ENCODE measurements at regions not wholly inside any gene's neighbourhood (a gene's known extent, or its start where the extent isn't known, plus 50 kb on each side); places are given as distances from the start of the nearest gene placed in this dataset.

GRCh38 chr14:62357362-62357761 lies 595.1 kb downstream of the SNAPC1 start:
- no peak for TF ChIP-seq CTCF (conservative IDR thresholded peaks at IDR 0.05 in 1 of 2, IDR thresholded peaks at IDR 0.05 in 1 of 2; ENCODE audit: low read depth in 1 of 2, low read length in 2 of 2)
- no peak for TF ChIP-seq EZH2 (IDR thresholded peaks at IDR 0.05; ENCODE audit: low read length, missing control alignments)
- no peak overlapping the region for H3K27ac ChIP-seq (ENCODE audit: insufficient read depth, low read length)
- no peaks in the 10 kb centered on the region for H3K27me3 ChIP-seq (ENCODE audit: control insufficient read depth, insufficient read depth, low read length)
- H3K36me3 ChIP-seq (ENCODE audit: control insufficient read depth, insufficient read depth, low read length) = no peaks in the 10 kb centered on the region
- no peaks in the 10 kb centered on the region for H3K9me3 ChIP-seq (ENCODE audit: control insufficient read depth, insufficient read depth, low read depth, low read length)
- no peak overlapping the region for H3K4me2 ChIP-seq (ENCODE audit: extremely low read depth, insufficient read depth, low read length)
- no peak overlapping the region for H3K9ac ChIP-seq (ENCODE audit: insufficient read depth, low read length)
- H4K20me1 ChIP-seq (ENCODE audit: control insufficient read depth, extremely low read depth, insufficient read depth, low read length) = no peaks in the 10 kb centered on the region
- no peaks in the 10 kb centered on the region for H3K4me1 ChIP-seq (ENCODE audit: control insufficient read depth, extremely low read depth, insufficient read depth, low read length)
- no peaks in the 10 kb centered on the region for H3K79me2 ChIP-seq (ENCODE audit: control insufficient read depth, insufficient read depth, low read length)
- H2AFZ ChIP-seq (ENCODE audit: low read length) = no peak overlapping the region
- no peak for DNase-seq (ENCODE audit: low read depth in 2 of 2)
- H3K4me3 ChIP-seq (replicated peaks in 1 of 4; ENCODE audit: control extremely low read depth in 1 of 4, insufficient read depth in 1 of 4, low read depth in 3 of 4, low read length in 4 of 4) = no peak overlapping the region

GRCh38 chr14:62364161-62364560 lies 601.9 kb downstream of the SNAPC1 start:
- Histone ChIP-seq H3K4me1 (ENCODE audit: control insufficient read depth, extremely low read depth, insufficient read depth, low read length) (no peaks in the 10 kb centered on the region), H3K4me3 (replicated peaks in 1 of 4; ENCODE audit: control extremely low read depth in 1 of 4, insufficient read depth in 1 of 4, low read depth in 3 of 4, low read length in 4 of 4) (no peak overlapping the region), H3K79me2 (ENCODE audit: control insufficient read depth, insufficient read depth, low read length) (no peaks in the 10 kb centered on the region), H3K4me2 (ENCODE audit: extremely low read depth, insufficient read depth, low read length) (no peak overlapping the region), H3K9ac (ENCODE audit: insufficient read depth, low read length) (no peak overlapping the region), H3K27ac (ENCODE audit: insufficient read depth, low read length) (no peak overlapping the region), H4K20me1 (ENCODE audit: control insufficient read depth, extremely low read depth, insufficient read depth, low read length) (no peaks in the 10 kb centered on the region), H3K36me3 (ENCODE audit: control insufficient read depth, insufficient read depth, low read length) (no peaks in the 10 kb centered on the region), H2AFZ (ENCODE audit: low read length) (no peak overlapping the region), H3K9me3 (ENCODE audit: control insufficient read depth, insufficient read depth, low read depth, low read length) (no peaks in the 10 kb centered on the region), H3K27me3 (ENCODE audit: control insufficient read depth, insufficient read depth, low read length) (no peaks in the 10 kb centered on the region)
- TF ChIP-seq CTCF (conservative IDR thresholded peaks at IDR 0.05 in 1 of 2, IDR thresholded peaks at IDR 0.05 in 1 of 2; ENCODE audit: low read depth in 1 of 2, low read length in 2 of 2) = no peak
- TF ChIP-seq EZH2 (IDR thresholded peaks at IDR 0.05; ENCODE audit: low read length, missing control alignments) = no peak
- peak in 1 of 2 donors; percentile 64 for DNase-seq (ENCODE audit: low read depth in 2 of 2)

GRCh38 chr14:62364800-62365280 lies 602.6 kb downstream of the SNAPC1 start:
- H3K9ac ChIP-seq (ENCODE audit: insufficient read depth, low read length) = no peak overlapping the region
- no peak overlapping the region for H3K27ac ChIP-seq (ENCODE audit: insufficient read depth, low read length)
- no peaks in the 10 kb centered on the region for H3K79me2 ChIP-seq (ENCODE audit: control insufficient read depth, insufficient read depth, low read length)
- H3K27me3 ChIP-seq (ENCODE audit: control insufficient read depth, insufficient read depth, low read length) = no peaks in the 10 kb centered on the region
- no peaks in the 10 kb centered on the region for H3K4me1 ChIP-seq (ENCODE audit: control insufficient read depth, extremely low read depth, insufficient read depth, low read length)
- H4K20me1 ChIP-seq (ENCODE audit: control insufficient read depth, extremely low read depth, insufficient read depth, low read length) = no peaks in the 10 kb centered on the region
- no peak for TF ChIP-seq CTCF (conservative IDR thresholded peaks at IDR 0.05 in 1 of 2, IDR thresholded peaks at IDR 0.05 in 1 of 2; ENCODE audit: low read depth in 1 of 2, low read length in 2 of 2)
- TF ChIP-seq EZH2 (IDR thresholded peaks at IDR 0.05; ENCODE audit: low read length, missing control alignments) = no peak
- no peak overlapping the region for H3K4me2 ChIP-seq (ENCODE audit: extremely low read depth, insufficient read depth, low read length)
- no peak overlapping the region for H2AFZ ChIP-seq (ENCODE audit: low read length)
- no peak overlapping the region for H3K4me3 ChIP-seq (replicated peaks in 1 of 4; ENCODE audit: control extremely low read depth in 1 of 4, insufficient read depth in 1 of 4, low read depth in 3 of 4, low read length in 4 of 4)
- no peaks in the 10 kb centered on the region for H3K9me3 ChIP-seq (ENCODE audit: control insufficient read depth, insufficient read depth, low read depth, low read length)
- DNase-seq (ENCODE audit: low read depth in 2 of 2) = peak in 1 of 2 donors; percentile 44
- no peaks in the 10 kb centered on the region for H3K36me3 ChIP-seq (ENCODE audit: control insufficient read depth, insufficient read depth, low read length)

Data from fibroblast of lung (primary cell).